HEK293 (cell line): ENCODE measurements at regions not wholly inside any gene's neighbourhood (a gene's known extent, or its start where the extent isn't known, plus 50 kb on each side); places are given as distances from the start of the nearest gene placed in this dataset.

Source experiments
- CTCF ChIA-PET: fragments of 350-600 bp; formaldehyde crosslinking; extraction: SDS; loops from one replicate; lab custom pipeline; 2021; ENCODE audit warnings: antibody characterized with exemption; lab: Yijun Ruan, JAX
- POLR2A ChIA-PET: fragments of 300-600 bp; formaldehyde crosslinking; extraction: SDS; loops from one replicate; lab custom pipeline; 2020; ENCODE audit warnings: antibody characterized with exemption, inconsistent platforms; lab: Yijun Ruan, JAX
- H3K27ac ChIP-seq: fragments of 200-500 bp; sonication (Bioruptor generic); 2 replicates; pipeline ENCODE4 v1.5.1; 2014; ENCODE audit warnings: low read depth, low read length, control low read depth, inconsistent platforms; ENCODE audit errors: extremely low read depth
- H3K36me3 ChIP-seq, 2 experiments: fragments of 200-500 bp in 1 of 2; sonication (Bioruptor generic) in 1 of 2; 1 replicate in 1 of 2; 2 replicates in 1 of 2; pipeline ENCODE4 v1.5.1; 2014 to 2017; ENCODE audit warnings: inconsistent platforms in 2 of 2, low read length in 2 of 2; ENCODE audit not compliant: control insufficient read depth in 2 of 2, insufficient read depth in 1 of 2
- H3K4me1 ChIP-seq: fragments of 200-500 bp; sonication (Bioruptor generic); 2 replicates; pipeline ENCODE4 v1.5.1; 2014; ENCODE audit warnings: mild to moderate bottlenecking, low read length, inconsistent platforms; ENCODE audit not compliant: control insufficient read depth, insufficient read depth
- H3K4me3 ChIP-seq: 2 replicates; pipeline ENCODE4 v1.5.1; 2011; ENCODE audit warnings: low read depth, mild to moderate bottlenecking, control low read depth, low read length, moderate library complexity
- H3K9me3 ChIP-seq: fragments of 200-500 bp; sonication (Bioruptor generic); 2 replicates; pipeline ENCODE4 v1.5.1; 2014; ENCODE audit warnings: low read depth, low read length, inconsistent platforms; ENCODE audit not compliant: control insufficient read depth, insufficient read depth
- GLIS1 ChIP-seq: fragments of 450-650 bp; formaldehyde crosslinking; IDR thresholded peaks from 2 replicates; pipeline ENCODE4 v1.5.1; 2016; ENCODE audit warnings: missing biosample characterization, missing genetic modification characterization
- WT1 ChIP-seq: fragments of 450-650 bp; formaldehyde crosslinking; IDR thresholded peaks from 2 replicates; pipeline ENCODE4 v1.5.1; 2016; ENCODE audit warnings: missing biosample characterization, missing genetic modification characterization
- ZFP3 ChIP-seq: fragments of 450-650 bp; formaldehyde crosslinking; IDR thresholded peaks from 2 replicates; pipeline ENCODE4 v1.5.1; 2016; ENCODE audit warnings: low read depth, missing biosample characterization, missing genetic modification characterization
- ZNF133 ChIP-seq: fragments of 450-650 bp; formaldehyde crosslinking; IDR thresholded peaks from 2 replicates; pipeline ENCODE4 v1.5.1; 2016; ENCODE audit warnings: missing biosample characterization, missing genetic modification characterization
- ZNF174 ChIP-seq: fragments of 450-650 bp; formaldehyde crosslinking; IDR thresholded peaks from 2 replicates; pipeline ENCODE4 v1.5.0; 2017; ENCODE audit warnings: missing biosample characterization, mild to moderate bottlenecking, missing genetic modification characterization
- ZNF292 ChIP-seq: fragments of 450-650 bp; formaldehyde crosslinking; IDR thresholded peaks from 2 replicates; pipeline ENCODE4 v1.5.1; 2016; ENCODE audit warnings: low read depth, missing biosample characterization, missing genetic modification characterization, borderline replicate concordance
- ZNF335 ChIP-seq: fragments of 450-650 bp; formaldehyde crosslinking; conservative IDR thresholded peaks from 2 replicates; pipeline ENCODE4 v1.5.1; 2016; ENCODE audit warnings: missing biosample characterization, missing genetic modification characterization
- ZNF341 ChIP-seq: fragments of 450-650 bp; formaldehyde crosslinking; IDR thresholded peaks from 2 replicates; pipeline ENCODE4; 2016; ENCODE audit warnings: low read depth, missing biosample characterization, missing genetic modification characterization
- ZNF514 ChIP-seq: fragments of 450-650 bp; formaldehyde crosslinking; IDR thresholded peaks from 2 replicates; pipeline ENCODE4 v1.5.1; 2016; ENCODE audit warnings: missing biosample characterization, missing genetic modification characterization
- ZNF560 ChIP-seq: fragments of 450-650 bp; formaldehyde crosslinking; IDR thresholded peaks from 2 replicates; pipeline ENCODE4 v1.5.1; 2017; ENCODE audit warnings: missing biosample characterization, missing genetic modification characterization, borderline replicate concordance
- TF ChIP-seq, protein P1 (sequence below): fragments of 450-650 bp; formaldehyde crosslinking; IDR thresholded peaks from 2 replicates; pipeline ENCODE4 v1.5.1; 2016; ENCODE audit warnings: missing biosample characterization, missing genetic modification characterization
- TF ChIP-seq, protein P2 (sequence below): fragments of 450-650 bp; IDR thresholded peaks from 2 replicates; pipeline ENCODE4 v1.5.1; 2018; ENCODE audit warnings: missing biosample characterization, mild to moderate bottlenecking, missing genetic modification characterization
- TF ChIP-seq, protein P3 (sequence below): fragments of 450-650 bp; formaldehyde crosslinking; conservative IDR thresholded peaks from 2 replicates; pipeline ENCODE4 v1.5.1; 2016; ENCODE audit warnings: low read depth, missing biosample characterization, missing genetic modification characterization
- TF ChIP-seq, protein P4 (sequence below): fragments of 450-650 bp; formaldehyde crosslinking; IDR thresholded peaks from 2 replicates; pipeline ENCODE4 v1.5.1; 2016; ENCODE audit warnings: missing biosample characterization, missing genetic modification characterization, low read depth
- TF ChIP-seq, protein P5 (sequence below): fragments of 450-650 bp; formaldehyde crosslinking; IDR thresholded peaks from 2 replicates; pipeline ENCODE4 v1.5.1; 2016; ENCODE audit warnings: missing biosample characterization, missing genetic modification characterization
- TF ChIP-seq, protein P6 (sequence below): fragments of 450-650 bp; formaldehyde crosslinking; IDR thresholded peaks from 2 replicates; pipeline ENCODE4 v1.5.1; 2016; ENCODE audit warnings: missing biosample characterization, missing genetic modification characterization
- TF ChIP-seq, protein P7 (sequence below): fragments of 450-650 bp; formaldehyde crosslinking; IDR thresholded peaks from 2 replicates; pipeline ENCODE4 v1.5.1; 2016; ENCODE audit warnings: missing biosample characterization, missing genetic modification characterization

DNA sequence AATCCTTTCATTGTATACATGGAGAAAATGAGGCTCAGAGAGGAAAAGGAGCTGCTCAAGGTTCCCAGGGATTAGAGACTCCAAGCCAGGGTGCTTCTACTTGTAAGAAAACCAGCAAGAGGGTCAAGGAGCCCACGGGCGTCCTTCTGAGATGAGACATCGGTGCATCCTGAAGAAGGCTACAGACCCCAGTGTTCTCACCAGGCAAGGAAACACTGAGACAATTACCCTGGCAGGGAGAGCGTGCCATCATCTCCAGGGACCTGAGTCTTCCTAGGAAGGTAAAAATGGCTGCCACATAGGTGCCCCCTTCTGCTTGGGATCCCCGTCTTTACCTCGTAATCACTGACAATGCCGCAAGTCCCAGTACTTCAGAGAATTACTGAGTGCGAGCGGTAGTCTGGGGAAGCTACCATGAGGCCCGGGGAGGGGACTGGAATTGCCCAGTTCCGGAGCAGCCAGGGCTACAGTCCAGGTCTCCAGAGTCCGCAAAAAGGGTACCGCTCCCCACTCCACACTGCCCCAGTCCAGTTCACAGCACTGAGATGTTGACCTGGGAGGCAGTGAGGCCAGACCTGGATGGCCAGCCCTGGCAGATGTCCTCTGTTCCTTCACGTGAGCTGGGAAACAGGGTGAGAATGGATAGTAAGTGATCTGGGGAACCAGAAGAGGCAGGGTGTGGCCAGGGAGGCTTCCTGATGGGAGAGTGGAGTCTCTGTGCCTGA lies 164.7 kb upstream of the SMAD3 start:
- POLR2A ChIA-PET: no interaction called here

DNA sequence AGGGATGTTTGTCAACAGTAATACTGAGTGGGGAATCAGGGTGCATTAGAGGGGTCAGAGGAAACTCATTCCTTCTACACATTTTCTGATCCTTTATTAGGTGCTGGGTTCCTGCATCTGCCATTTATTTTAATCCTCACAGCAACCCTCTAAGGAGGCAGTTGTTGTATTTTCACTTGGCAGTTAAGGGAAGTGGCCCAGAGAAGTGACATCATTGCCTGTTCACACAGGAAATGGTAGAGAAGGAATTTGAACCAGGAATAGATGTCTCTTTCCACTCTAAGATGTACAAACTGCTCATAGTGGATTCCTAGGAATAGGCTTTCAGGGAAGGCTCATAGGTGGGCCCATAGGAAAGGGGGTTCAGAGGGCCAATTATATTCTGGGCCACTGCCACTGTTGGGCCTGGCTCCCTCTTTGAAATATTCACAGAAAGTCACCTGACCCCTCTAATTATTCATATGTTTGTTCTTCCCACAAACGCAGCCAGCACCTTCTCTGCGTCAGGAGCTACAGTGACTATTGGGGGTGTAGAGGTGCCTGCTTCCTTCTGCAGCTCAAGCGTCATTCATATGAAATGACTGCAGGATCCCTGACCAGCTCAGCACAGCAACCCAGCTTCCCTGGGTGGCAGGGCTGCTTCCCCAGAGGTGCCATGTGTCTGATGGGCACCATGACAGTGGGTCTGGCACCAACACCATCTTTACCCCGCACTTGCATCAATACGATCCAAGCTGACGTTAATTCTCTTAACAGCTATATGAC lies 163.9 kb upstream of the SMAD3 start:
- ChIA-PET CTCF (interaction anchor here (0.6 to 11.5 kb wide), 10 partner anchors 10 to 567 kb away, joined by 3 to 108 read pairs (median 4); no protein-coding TSS in a partner anchor), POLR2A (interaction anchor here (0.8 kb wide), 1 partner anchor 11 kb away, joined by 4 read pairs; no protein-coding TSS in a partner anchor)
- no peaks in the 10 kb centered on the region for H3K9me3 ChIP-seq
- no peaks in the 10 kb centered on the region for H3K36me3 ChIP-seq
- no peak overlapping the region for H3K4me3 ChIP-seq
- no peak overlapping the region for H3K27ac ChIP-seq
- no peaks in the 10 kb centered on the region for H3K4me1 ChIP-seq
- TF ChIP-seq, protein P1, sequence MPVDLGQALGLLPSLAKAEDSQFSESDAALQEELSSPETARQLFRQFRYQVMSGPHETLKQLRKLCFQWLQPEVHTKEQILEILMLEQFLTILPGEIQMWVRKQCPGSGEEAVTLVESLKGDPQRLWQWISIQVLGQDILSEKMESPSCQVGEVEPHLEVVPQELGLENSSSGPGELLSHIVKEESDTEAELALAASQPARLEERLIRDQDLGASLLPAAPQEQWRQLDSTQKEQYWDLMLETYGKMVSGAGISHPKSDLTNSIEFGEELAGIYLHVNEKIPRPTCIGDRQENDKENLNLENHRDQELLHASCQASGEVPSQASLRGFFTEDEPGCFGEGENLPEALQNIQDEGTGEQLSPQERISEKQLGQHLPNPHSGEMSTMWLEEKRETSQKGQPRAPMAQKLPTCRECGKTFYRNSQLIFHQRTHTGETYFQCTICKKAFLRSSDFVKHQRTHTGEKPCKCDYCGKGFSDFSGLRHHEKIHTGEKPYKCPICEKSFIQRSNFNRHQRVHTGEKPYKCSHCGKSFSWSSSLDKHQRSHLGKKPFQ (tag by site-specific recombination): peak; percentile 53; the same call in 1 of the 2 replicates
- TF ChIP-seq, protein P2, sequence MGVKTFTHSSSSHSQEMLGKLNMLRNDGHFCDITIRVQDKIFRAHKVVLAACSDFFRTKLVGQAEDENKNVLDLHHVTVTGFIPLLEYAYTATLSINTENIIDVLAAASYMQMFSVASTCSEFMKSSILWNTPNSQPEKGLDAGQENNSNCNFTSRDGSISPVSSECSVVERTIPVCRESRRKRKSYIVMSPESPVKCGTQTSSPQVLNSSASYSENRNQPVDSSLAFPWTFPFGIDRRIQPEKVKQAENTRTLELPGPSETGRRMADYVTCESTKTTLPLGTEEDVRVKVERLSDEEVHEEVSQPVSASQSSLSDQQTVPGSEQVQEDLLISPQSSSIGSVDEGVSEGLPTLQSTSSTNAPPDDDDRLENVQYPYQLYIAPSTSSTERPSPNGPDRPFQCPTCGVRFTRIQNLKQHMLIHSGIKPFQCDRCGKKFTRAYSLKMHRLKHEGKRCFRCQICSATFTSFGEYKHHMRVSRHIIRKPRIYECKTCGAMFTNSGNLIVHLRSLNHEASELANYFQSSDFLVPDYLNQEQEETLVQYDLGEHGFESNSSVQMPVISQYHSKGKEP (tag by site-specific recombination): no peak
- no peak for TF ChIP-seq ZNF174
- TF ChIP-seq, protein P3, sequence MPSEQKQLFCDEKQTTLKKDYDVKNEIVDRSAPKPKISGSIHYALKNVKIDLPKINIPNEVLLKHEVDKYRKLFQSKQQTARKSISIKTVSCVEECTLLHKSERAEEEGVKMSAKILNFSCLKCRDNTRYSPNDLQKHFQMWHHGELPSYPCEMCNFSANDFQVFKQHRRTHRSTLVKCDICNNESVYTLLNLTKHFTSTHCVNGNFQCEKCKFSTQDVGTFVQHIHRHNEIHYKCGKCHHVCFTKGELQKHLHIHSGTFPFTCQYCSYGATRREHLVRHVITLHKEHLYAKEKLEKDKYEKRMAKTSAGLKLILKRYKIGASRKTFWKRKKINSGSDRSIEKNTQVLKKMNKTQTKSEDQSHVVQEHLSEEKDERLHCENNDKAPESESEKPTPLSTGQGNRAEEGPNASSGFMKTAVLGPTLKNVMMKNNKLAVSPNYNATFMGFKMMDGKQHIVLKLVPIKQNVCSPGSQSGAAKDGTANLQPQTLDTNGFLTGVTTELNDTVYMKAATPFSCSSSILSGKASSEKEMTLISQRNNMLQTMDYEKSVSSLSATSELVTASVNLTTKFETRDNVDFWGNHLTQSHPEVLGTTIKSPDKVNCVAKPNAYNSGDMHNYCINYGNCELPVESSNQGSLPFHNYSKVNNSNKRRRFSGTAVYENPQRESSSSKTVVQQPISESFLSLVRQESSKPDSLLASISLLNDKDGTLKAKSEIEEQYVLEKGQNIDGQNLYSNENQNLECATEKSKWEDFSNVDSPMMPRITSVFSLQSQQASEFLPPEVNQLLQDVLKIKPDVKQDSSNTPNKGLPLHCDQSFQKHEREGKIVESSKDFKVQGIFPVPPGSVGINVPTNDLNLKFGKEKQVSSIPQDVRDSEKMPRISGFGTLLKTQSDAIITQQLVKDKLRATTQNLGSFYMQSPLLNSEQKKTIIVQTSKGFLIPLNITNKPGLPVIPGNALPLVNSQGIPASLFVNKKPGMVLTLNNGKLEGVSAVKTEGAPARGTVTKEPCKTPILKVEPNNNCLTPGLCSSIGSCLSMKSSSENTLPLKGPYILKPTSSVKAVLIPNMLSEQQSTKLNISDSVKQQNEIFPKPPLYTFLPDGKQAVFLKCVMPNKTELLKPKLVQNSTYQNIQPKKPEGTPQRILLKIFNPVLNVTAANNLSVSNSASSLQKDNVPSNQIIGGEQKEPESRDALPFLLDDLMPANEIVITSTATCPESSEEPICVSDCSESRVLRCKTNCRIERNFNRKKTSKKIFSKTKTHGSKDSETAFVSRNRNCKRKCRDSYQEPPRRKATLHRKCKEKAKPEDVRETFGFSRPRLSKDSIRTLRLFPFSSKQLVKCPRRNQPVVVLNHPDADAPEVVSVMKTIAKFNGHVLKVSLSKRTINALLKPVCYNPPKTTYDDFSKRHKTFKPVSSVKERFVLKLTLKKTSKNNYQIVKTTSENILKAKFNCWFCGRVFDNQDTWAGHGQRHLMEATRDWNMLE (tag by site-specific recombination): 0 out of 2 replicates have a peak, but pooled peaks have one; percentile 26
- TF ChIP-seq WT1 (tag by site-specific recombination): no peak
- TF ChIP-seq, protein P4, sequence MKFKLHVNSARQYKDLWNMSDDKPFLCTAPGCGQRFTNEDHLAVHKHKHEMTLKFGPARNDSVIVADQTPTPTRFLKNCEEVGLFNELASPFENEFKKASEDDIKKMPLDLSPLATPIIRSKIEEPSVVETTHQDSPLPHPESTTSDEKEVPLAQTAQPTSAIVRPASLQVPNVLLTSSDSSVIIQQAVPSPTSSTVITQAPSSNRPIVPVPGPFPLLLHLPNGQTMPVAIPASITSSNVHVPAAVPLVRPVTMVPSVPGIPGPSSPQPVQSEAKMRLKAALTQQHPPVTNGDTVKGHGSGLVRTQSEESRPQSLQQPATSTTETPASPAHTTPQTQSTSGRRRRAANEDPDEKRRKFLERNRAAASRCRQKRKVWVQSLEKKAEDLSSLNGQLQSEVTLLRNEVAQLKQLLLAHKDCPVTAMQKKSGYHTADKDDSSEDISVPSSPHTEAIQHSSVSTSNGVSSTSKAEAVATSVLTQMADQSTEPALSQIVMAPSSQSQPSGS (tag by site-specific recombination): 0 out of 2 replicates have a peak, but pooled peaks have one; percentile 21
- TF ChIP-seq, protein P5, sequence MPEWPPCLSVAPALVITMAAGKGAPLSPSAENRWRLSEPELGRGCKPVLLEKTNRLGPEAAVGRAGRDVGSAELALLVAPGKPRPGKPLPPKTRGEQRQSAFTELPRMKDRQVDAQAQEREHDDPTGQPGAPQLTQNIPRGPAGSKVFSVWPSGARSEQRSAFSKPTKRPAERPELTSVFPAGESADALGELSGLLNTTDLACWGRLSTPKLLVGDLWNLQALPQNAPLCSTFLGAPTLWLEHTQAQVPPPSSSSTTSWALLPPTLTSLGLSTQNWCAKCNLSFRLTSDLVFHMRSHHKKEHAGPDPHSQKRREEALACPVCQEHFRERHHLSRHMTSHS (tag by site-specific recombination): no peak
- 0 out of 2 replicates have a peak, but pooled peaks have one; percentile 17 for TF ChIP-seq ZNF335 (tag by site-specific recombination)
- peak; percentile 37; the same call in 1 of the 2 replicates for TF ChIP-seq ZNF133 (tag by site-specific recombination)
- TF ChIP-seq GLIS1: no peak
- TF ChIP-seq, protein P6, sequence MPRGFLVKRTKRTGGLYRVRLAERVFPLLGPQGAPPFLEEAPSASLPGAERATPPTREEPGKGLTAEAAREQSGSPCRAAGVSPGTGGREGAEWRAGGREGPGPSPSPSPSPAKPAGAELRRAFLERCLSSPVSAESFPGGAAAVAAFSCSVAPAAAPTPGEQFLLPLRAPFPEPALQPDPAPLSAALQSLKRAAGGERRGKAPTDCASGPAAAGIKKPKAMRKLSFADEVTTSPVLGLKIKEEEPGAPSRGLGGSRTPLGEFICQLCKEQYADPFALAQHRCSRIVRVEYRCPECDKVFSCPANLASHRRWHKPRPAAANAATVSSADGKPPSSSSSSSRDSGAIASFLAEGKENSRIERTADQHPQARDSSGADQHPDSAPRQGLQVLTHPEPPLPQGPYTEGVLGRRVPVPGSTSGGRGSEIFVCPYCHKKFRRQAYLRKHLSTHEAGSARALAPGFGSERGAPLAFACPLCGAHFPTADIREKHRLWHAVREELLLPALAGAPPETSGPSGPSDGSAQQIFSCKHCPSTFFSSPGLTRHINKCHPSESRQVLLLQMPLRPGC (tag by site-specific recombination): no peak
- TF ChIP-seq ZNF341: no peak
- TF ChIP-seq ZNF514 (tag by site-specific recombination): no peak
- no peak for TF ChIP-seq ZNF560

More for the DNA sequence above, 164.7 kb upstream of the SMAD3 start:
- H3K4me3 ChIP-seq: no peak overlapping the region
- no peaks in the 10 kb centered on the region for H3K36me3 ChIP-seq
- H3K4me1 ChIP-seq: no peaks in the 10 kb centered on the region
- H3K27ac ChIP-seq: no peak overlapping the region
- TF ChIP-seq, protein P7, sequence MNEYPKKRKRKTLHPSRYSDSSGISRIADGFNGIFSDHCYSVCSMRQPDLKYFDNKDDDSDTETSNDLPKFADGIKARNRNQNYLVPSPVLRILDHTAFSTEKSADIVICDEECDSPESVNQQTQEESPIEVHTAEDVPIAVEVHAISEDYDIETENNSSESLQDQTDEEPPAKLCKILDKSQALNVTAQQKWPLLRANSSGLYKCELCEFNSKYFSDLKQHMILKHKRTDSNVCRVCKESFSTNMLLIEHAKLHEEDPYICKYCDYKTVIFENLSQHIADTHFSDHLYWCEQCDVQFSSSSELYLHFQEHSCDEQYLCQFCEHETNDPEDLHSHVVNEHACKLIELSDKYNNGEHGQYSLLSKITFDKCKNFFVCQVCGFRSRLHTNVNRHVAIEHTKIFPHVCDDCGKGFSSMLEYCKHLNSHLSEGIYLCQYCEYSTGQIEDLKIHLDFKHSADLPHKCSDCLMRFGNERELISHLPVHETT (tag by site-specific recombination): no peak
- TF ChIP-seq ZFP3 (tag by site-specific recombination) (no peak), ZNF292 (tag by site-specific recombination) (no peak)
- H3K9me3 ChIP-seq: no peaks in the 10 kb centered on the region
- CTCF ChIA-PET: interaction anchor here (0.5 to 11.5 kb wide), 10 partner anchors 9 to 1012 kb away, joined by 3 to 83 read pairs (median 3); no protein-coding TSS in a partner anchor
